Body of pancreas (tissue), 4 donors: ENCODE measurements at regions not wholly inside any gene's neighbourhood (a gene's known extent, or its start where the extent isn't known, plus 50 kb on each side); places are given as distances from the start of the nearest gene placed in this dataset.

Source experiments
- CTCF ChIP-seq, 7 experiments: fragments of 450-650 bp in 4 of 7; fragments of 200-600 bp in 3 of 7; sonication (generic) in 3 of 7; IDR thresholded peaks; one replicate each; pipeline ENCODE4 v1.5.1; 2016 to 2019; ENCODE audit warnings: antibody characterized with exemption in 7 of 7
- POLR2A ChIP-seq, 3 donors: fragments of 450-650 bp; IDR thresholded peaks; one replicate each; pipeline ENCODE4 v1.6.1; 2016; ENCODE audit warnings: antibody characterized with exemption in 3 of 3, mild to moderate bottlenecking in 2 of 3

DNA sequence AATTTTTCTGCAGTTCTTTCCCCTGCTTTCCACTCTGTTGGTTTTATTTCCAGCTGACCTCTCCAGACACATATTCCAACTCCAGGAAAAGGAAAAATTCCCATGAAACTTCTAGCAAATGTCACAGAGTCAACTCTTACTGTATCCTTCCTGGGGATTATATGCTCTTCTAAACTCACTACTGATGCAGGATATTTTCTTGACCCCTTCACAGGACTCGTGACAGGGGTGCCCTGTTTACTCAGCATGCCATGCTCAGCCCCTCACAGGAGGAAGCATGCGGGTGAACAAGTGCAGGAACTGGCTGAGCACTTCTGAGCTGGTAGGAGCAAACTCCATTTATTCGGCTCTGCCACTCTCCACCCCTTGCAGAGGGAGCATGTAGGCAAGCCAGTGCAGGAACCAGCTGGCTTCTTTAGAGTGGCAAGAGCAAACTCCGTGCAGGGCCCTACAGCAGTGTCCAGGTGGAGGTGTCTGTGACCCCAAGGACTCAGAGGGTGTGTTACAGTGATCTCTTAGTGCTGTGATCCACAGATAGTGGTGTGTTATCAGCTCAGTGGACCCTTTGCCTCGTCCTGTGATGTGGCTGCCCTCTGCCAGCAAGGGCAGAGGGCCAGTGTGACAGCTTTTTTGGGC, 413.6 kb upstream of the GRM7 start:
- no peak for TF ChIP-seq CTCF (IDR thresholded peaks at IDR 0.05)
- no peak for TF ChIP-seq POLR2A (IDR thresholded peaks at IDR 0.05)
